ENCODE measurements at regions not wholly inside any gene's neighbourhood (a gene's known extent, or its start where the extent isn't known, plus 50 kb on each side); places are given as distances from the start of the nearest gene placed in this dataset.
"Not testable (repeated sequence)": the region's sequence is repeated elsewhere in the genome, so short reads cannot be mapped to it uniquely, and the experiment has no call there.

DNA sequence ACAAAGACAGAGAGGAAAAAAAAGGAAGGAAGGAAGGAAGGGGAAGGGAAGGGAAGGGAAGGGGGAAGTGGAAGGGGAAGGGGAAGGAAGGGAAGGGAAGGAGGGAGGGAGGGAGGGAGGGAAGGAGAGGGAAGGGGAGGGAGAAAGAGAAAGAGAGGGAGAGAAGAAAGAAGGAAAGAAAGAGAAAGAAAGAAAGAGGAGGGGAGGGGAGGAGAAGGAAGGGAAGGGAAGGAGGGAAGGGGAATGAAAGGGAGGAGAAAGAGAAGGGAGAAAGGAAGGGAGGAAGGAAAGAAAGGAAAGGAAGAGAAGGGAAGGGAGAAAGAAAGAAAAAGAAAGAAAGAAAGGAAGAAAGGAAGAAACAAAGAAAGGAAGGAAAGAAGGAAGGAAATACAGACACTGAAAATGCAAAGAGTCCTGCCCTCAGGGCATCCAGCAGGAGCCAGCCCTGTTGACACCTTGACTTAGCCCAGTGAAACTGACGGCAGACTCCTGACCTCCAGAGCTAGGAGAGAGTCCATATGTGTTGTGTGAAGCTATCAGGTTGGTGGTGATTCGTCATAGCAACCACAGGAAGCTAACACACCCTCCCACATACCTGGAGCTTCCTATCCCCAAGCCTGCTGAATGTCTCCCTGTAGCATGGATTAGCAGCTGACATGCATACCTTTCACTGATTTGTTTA lies 58.7 kb upstream of the SULF2 start:
- intact Hi-C loops (cut with micrococcal nuclease; ENCODE audit: unreplicated experiment): no loop called here
- BruUV-seq (replicated peaks): no TSS peak
- Mint-ChIP-seq H3K36me3 (ENCODE audit: insufficient read depth, unreplicated experiment) (no peaks in the 10 kb centered on the region), H3K4me1 (ENCODE audit: low read depth, unreplicated experiment) (peaks cover 34% of the 10 kb centered on the region), H3K27ac (ENCODE audit: unreplicated experiment) (no peak overlapping the region), H3K4me3 (ENCODE audit: low read depth, unreplicated experiment) (no peak overlapping the region), H3K9me3 (ENCODE audit: low read depth, unreplicated experiment) (no peaks in the 10 kb centered on the region), H3K27me3 (ENCODE audit: unreplicated experiment) (no peaks in the 10 kb centered on the region)
- peak; percentile 54 for DNase-seq
- no peak for TF ChIP-seq CTCF (IDR thresholded peaks at IDR 0.05; ENCODE audit: unreplicated experiment)
- CTCF ChIA-PET: interaction anchor here (0.6 to 0.9 kb wide), 3 partner anchors 67 to 913 kb away, joined by 3 to 14 read pairs (median 3); no protein-coding TSS in a partner anchor

DNA sequence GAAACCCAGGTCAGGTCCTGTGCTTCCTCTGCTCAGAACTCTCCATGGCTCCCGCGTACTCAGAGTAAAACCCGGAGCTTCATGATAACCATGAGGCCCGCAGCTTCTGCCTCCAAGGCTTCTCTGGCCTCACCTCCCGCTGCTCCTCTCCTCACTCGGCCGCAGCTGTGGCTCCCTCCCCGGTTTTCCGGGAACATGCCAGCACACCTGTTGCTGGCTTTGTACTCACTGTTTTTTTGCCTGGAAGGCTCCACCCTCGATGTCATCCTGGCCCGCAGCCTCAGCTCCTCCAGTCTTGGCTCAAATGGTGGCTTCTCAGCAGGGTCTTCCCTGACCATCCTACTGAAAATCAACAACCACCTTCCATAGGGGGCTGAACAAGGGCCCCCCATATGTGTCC lies 57.7 kb upstream of the SULF2 start:
- peaks cover 23% of the 10 kb centered on the region for H3K4me1 Mint-ChIP-seq (ENCODE audit: low read depth, unreplicated experiment)
- DNase-seq; H3K27ac Mint-ChIP-seq (ENCODE audit: unreplicated experiment); H3K27me3 Mint-ChIP-seq (ENCODE audit: unreplicated experiment); H3K36me3 Mint-ChIP-seq (ENCODE audit: insufficient read depth, unreplicated experiment); H3K9me3 Mint-ChIP-seq (ENCODE audit: low read depth, unreplicated experiment); BruUV-seq (replicated peaks); intact Hi-C loops (cut with micrococcal nuclease; ENCODE audit: unreplicated experiment); H3K4me3 Mint-ChIP-seq (ENCODE audit: low read depth, unreplicated experiment); CTCF ChIA-PET: not testable (repeated sequence)

- H3K4me1 Mint-ChIP-seq (ENCODE audit: low read depth, unreplicated experiment): peaks cover 19% of the 10 kb centered on the region
- H3K9me3 Mint-ChIP-seq (ENCODE audit: low read depth, unreplicated experiment); DNase-seq; intact Hi-C loops (cut with micrococcal nuclease; ENCODE audit: unreplicated experiment); H3K27me3 Mint-ChIP-seq (ENCODE audit: unreplicated experiment); H3K27ac Mint-ChIP-seq (ENCODE audit: unreplicated experiment); BruUV-seq (replicated peaks); H3K4me3 Mint-ChIP-seq (ENCODE audit: low read depth, unreplicated experiment); H3K36me3 Mint-ChIP-seq (ENCODE audit: insufficient read depth, unreplicated experiment): not testable (repeated sequence)
- CTCF ChIA-PET: interaction anchor here (2.2 kb wide), 1 partner anchor 10 kb away, joined by 7 read pairs; no protein-coding TSS in a partner anchor
Measured at GRCh38 chr20:47842004-47842403, 56.7 kb upstream of the SULF2 start.

DNA sequence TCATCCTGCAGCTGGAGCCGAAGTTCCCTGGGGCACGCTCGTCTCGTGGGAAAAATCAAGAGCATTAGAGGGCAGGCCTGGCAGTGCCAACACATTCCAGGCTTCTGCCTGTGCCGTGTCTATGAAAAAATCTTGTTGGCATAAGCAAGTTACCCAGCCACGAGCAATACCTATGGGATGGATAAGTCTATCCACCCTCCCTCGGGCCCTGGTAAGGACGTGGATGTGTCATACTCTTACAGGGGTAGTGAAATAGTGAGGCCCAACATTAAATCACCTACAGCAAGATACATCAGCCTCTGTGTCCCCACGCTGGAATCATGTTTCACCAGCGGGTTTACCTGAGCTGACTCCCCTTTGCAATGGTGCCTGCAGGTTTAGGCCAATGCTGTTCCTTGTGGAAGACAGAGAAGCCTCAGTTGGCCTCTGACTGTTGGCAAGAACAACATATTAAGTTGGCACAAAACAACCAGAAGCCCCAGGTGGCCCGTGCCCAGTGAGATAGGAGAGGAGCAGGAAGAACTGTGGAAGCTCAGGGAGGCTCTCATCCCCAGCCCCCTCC lies 51.1 kb upstream of the SULF2 start:
- H3K4me1 Mint-ChIP-seq (ENCODE audit: low read depth, unreplicated experiment); H3K9me3 Mint-ChIP-seq (ENCODE audit: low read depth, unreplicated experiment); H3K27ac Mint-ChIP-seq (ENCODE audit: unreplicated experiment); intact Hi-C loops (cut with micrococcal nuclease; ENCODE audit: unreplicated experiment); H3K4me3 Mint-ChIP-seq (ENCODE audit: low read depth, unreplicated experiment); H3K36me3 Mint-ChIP-seq (ENCODE audit: insufficient read depth, unreplicated experiment); DNase-seq; BruUV-seq (replicated peaks): not testable (repeated sequence)
- CTCF ChIA-PET: interaction anchor here (1.3 kb wide), 1 partner anchor 680 kb away, joined by 4 read pairs; no protein-coding TSS in a partner anchor
- H3K27me3 Mint-ChIP-seq (ENCODE audit: unreplicated experiment): peaks cover 24% of the 10 kb centered on the region
